Retinal pigment epithelial cell (primary cell): ENCODE measurements at regions not wholly inside any gene's neighbourhood (a gene's known extent, or its start where the extent isn't known, plus 50 kb on each side); places are given as distances from the start of the nearest gene placed in this dataset.

Experiments used
- DNase-seq: peaks from one replicate; pipeline ENCODE4 v3.0.0-alpha.2; 2010; ENCODE audit warnings: low read depth
- H3K4me3 ChIP-seq: 2 replicates; pipeline ENCODE4 v1.5.1; 2011; ENCODE audit warnings: mild to moderate bottlenecking, low read length, control low read depth, moderate library complexity
- CTCF ChIP-seq: conservative IDR thresholded peaks from 2 replicates; pipeline ENCODE4 v1.5.1; 2011; ENCODE audit warnings: low read depth, low read length, control low read depth, inconsistent platforms

- TF ChIP-seq CTCF = no peak
- no peak overlapping the region for H3K4me3 ChIP-seq
- DNase-seq = no peak
These were observed 353.6 kb downstream of the TLE4 start for GRCh38 chr9:79925326-79925725.

DNA sequence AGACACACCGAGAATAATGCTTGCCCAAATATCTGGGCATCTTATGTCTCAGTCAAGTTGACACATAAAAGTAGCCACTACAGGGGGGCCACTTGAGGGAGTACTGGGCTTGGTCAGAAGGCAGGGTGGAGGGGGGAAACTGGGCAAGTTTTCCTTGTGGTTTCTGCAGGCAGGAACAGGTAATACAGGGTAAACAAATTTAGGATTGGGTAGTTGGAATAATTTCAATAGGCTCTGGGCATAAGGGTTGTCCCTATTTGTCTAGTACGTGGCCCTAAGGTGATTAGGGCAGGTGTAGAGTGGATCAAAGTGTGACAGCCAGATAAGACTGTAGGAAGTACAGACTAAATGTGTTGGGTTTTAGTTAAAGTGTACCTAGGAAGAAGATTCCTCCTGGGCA, 353.1 kb downstream of the TLE4 start:
- no peak overlapping the region for H3K4me3 ChIP-seq
- no peak for TF ChIP-seq CTCF
- no peak for DNase-seq

DNA sequence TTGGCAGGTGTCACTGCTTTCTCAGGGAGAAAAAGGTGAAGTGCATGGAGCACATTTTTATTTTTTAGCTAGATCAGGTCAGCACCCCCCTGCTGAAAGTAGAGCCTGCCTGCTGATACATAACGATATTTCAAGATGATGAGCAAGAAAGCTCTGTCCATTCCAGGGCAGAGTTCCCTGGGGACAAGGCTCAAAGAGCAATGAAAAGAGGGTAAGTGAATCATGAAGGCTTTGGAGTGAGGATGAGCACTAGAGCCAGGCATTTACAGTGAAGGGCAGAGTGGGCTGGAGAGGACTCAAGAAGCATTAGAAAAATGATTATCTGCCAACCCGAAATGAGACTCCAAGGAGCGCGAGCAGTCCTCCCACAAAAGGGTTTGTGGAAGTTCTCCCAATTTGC, 345.7 kb downstream of the TLE4 start:
- no peak for TF ChIP-seq CTCF
- no peak overlapping the region for H3K4me3 ChIP-seq
- no peak for DNase-seq

- H3K4me3 ChIP-seq = no peak overlapping the region
- no peak for DNase-seq
- TF ChIP-seq CTCF = no peak
These were observed 342.1 kb downstream of the TLE4 start for GRCh38 chr9:79913867-79914266.

- no peak for DNase-seq
- no peak overlapping the region for H3K4me3 ChIP-seq
- no peak for TF ChIP-seq CTCF
These were observed 340.7 kb downstream of the TLE4 start for GRCh38 chr9:79912318-79913070.

- H3K4me3 ChIP-seq = no peak overlapping the region
- DNase-seq = no peak
- TF ChIP-seq CTCF = no peak
These were observed 340.0 kb downstream of the TLE4 start for GRCh38 chr9:79911724-79912123.

DNA sequence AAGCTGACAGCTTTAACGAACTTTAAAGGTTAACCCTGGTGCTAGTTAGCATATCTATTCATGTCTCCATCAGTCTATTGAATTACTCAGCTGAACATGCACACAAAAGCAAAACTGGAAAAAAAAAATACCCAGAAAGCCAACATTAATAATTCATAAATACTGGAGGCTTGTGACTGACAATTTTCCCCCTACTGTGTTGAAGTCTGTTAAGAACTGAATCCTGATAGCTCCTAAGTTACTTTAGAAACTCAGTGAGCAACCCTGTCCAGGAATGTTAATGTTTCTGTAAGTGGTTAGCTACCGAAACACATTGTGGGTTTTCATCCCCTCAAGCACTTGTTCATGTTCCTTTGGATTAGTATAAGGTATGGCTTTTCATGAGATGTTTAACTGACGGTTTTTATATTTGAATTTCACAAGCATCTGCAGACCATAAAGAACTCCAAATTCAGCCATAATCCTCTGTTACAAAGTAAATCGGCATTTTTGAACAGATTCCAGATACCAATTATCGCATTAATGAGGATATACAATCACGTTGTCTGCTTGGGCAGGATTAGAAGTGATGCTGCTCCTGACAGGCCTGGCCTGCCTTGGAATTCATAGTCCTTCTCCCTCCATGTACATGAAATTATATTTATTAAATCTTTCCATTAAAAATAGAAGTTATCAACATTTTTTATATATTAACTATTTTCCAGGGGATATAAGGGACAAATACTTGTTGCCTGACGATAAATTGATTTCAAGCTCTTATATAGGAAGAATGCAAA, 331.2 kb downstream of the TLE4 start:
- no peak for TF ChIP-seq CTCF
- H3K4me3 ChIP-seq = no peak overlapping the region
- DNase-seq = peak; percentile 99
